Astrocyte of the cerebellum (primary cell): ENCODE measurements at regions not wholly inside any gene's neighbourhood (a gene's known extent, or its start where the extent isn't known, plus 50 kb on each side); places are given as distances from the start of the nearest gene placed in this dataset.

ENCODE experiments used
- DNase-seq: peaks from one replicate; pipeline ENCODE4 v3.0.0-alpha.2; 2011; ENCODE audit warnings: low read depth
- H3K4me3 ChIP-seq: 2 replicates; pipeline ENCODE4 v1.5.1; 2011; ENCODE audit warnings: mild to moderate bottlenecking, low read depth, low read length, moderate library complexity
- in situ Hi-C: cut with HindIII; loops from 2 replicates; pipeline ENCODE4 v1.10.0; 2017; ENCODE audit warnings: low sequenced_read_pairs
- TF ChIP-seq, protein P1 (sequence below): IDR thresholded peaks from 2 replicates; pipeline ENCODE4 v1.5.1; 2012; ENCODE audit warnings: low read length, low read depth, moderate library complexity, mild to moderate bottlenecking; ENCODE audit errors: missing control alignments

- H3K4me3 ChIP-seq, result no peak overlapping the region
- TF ChIP-seq, protein P1, sequence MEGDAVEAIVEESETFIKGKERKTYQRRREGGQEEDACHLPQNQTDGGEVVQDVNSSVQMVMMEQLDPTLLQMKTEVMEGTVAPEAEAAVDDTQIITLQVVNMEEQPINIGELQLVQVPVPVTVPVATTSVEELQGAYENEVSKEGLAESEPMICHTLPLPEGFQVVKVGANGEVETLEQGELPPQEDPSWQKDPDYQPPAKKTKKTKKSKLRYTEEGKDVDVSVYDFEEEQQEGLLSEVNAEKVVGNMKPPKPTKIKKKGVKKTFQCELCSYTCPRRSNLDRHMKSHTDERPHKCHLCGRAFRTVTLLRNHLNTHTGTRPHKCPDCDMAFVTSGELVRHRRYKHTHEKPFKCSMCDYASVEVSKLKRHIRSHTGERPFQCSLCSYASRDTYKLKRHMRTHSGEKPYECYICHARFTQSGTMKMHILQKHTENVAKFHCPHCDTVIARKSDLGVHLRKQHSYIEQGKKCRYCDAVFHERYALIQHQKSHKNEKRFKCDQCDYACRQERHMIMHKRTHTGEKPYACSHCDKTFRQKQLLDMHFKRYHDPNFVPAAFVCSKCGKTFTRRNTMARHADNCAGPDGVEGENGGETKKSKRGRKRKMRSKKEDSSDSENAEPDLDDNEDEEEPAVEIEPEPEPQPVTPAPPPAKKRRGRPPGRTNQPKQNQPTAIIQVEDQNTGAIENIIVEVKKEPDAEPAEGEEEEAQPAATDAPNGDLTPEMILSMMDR, result no peak
- in situ Hi-C loops, result no loop called here
- no peak for DNase-seq
Observed at GRCh38 chr4:31999848-32000247, 1279.7 kb downstream of the PCDH7 start.

DNA sequence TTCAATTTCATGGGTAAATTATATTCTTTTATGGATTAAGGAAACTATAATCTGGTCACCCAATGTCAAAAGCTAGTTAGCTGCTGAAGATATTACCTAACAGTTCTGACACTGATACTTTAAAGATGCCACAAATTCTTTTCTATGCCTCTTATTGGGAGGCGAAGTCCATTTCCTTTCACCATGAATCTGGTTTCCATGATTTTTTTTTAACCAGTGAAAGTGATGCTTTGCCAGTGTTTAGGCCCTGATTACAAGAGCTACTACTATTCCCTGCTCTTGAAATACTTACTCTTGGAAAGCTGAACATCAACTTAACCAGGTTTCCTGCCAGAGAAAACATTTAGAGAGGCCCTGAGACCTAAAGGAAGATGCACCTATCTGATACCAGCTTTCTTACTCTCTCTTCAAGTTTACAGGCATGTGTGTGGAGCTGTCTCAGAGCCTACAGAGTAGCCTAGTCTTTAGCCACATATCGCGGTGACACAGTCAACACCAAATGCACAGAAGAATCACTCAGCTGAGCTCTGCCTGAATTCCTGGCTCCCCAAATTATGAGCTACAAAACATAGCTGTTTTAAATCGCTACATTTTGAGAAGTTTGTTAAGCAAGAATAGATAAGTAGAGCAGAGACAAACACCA, 1280.8 kb downstream of the PCDH7 start:
- no peak overlapping the region for H3K4me3 ChIP-seq
- DNase-seq, result no peak
- in situ Hi-C loops, result no loop called here
- TF ChIP-seq, protein P1, result no peak

- in situ Hi-C loops, result no loop called here
- DNase-seq, result no peak
- no peak overlapping the region for H3K4me3 ChIP-seq
- TF ChIP-seq, protein P1, result no peak
Observed at GRCh38 chr4:32002037-32002747, 1282.0 kb downstream of the PCDH7 start.

- TF ChIP-seq, protein P1, result no peak
- DNase-seq, result no peak
- H3K4me3 ChIP-seq, result no peak overlapping the region
- in situ Hi-C loops, result no loop called here
Observed at GRCh38 chr4:32003548-32003947, 1283.4 kb downstream of the PCDH7 start.

DNA sequence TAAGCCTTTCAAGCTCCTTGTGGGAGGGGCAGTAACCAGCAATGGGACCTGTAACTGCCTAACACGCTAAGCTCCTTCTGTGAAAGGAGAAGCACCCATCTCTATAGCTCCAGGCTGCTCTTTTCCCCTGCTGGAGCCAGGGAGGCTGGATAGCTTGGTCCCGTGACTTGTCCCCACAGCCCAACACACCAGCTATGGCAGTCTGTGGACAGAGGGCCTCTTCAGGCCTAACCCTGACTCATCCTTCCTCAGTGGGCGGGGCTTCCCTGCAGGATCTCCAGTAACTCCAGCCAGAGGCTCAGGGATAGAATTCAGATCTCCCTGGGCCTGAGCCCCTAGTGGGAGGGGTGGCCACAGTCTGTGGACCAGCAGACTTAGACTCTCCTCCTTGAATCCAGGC, 1290.1 kb downstream of the PCDH7 start:
- TF ChIP-seq, protein P1, result no peak
- H3K4me3 ChIP-seq, result no peak overlapping the region
- DNase-seq, result no peak
- in situ Hi-C loops, result no loop called here

DNA sequence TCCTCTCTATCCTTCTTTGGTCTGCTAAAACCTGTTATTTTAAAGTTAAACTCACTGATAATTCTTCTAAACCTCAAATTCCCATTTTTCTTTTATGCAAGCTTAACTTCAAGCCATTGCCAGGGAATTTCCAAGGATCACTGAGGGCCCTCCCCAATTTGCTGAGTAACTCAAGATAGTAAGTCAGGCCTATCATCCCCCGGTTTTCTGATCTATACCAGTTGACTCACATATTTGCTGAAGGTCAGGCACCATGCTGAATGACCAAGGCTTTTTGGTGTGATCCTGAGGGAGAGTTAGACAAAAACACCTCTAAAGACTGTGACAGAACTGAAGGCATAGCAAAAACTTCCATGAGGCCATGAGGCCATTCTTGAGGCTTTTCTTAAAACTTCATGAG, 1301.9 kb downstream of the PCDH7 start:
- no peak overlapping the region for H3K4me3 ChIP-seq
- in situ Hi-C loops, result no loop called here
- no peak for DNase-seq
- TF ChIP-seq, protein P1, result no peak
